GM18519 (cell line): ENCODE measurements at regions not wholly inside any gene's neighbourhood (a gene's known extent, or its start where the extent isn't known, plus 50 kb on each side); places are given as distances from the start of the nearest gene placed in this dataset.

Experiments
- ATAC-seq: cut with Tn5 transposase; IDR thresholded peaks from one replicate; pipeline ENCODE4 v1.9.1; 2021; ENCODE audit warnings: mild to moderate bottlenecking, moderate library complexity; ENCODE audit not compliant: unreplicated experiment, low FRiP score

DNA sequence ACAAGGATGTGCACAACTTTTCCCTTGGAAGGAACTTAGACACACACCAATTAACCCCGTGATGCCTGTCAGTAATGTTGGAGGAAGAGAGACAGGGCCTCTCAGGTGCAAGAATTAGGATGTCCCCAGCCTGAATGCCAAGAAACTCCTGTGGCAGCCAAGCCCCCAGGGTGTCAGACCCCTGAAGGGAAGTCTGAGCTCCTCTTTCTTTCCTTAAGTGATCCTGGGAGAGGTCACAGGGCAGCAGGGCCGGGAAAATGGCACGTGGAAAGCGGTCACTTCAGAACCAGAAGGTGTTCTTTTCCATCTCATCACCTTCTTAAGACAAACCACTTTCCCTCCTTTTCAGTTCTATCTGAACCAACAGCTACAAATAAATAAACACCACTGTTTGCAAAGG lies 185.9 kb downstream of the ANAPC1 start:
- no peak for ATAC-seq

DNA sequence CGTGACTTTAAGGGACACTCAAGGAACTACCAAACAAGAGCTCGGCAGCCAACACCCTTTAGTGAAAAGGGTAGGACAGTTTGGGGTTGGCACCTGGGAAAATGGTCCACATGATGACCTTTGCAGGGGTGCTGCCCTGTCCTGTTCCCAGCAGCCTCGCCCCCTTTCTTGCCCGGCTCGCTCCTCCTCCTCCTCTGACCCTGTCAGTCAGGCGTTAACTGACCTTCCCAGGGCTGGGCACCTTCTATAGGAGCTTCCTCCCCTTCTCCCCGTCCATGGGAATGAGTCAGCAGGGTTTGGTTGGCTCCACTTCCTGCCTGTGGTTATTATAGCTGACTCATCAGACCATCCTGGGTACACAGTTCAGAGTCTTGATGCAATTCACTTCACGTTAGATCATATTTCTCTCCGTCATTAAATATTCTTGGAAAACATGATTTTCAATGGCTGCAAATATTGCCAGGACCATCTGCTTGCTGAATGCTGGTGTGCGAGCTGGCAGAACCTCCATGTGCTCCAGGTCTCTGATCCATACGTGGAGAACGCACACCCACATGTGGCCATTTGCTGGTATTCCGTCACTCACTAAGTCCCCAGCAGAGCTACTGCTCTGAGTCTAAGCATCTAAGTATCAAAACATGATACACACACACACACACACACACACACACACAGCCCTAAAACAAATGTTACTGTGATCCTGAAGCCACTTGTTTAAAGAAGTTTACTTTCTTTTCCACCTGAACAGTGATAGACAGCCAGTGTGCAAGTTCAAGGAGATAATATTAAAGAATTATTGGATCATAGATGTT lies 185.0 kb downstream of the ANAPC1 start:
- ATAC-seq: no peak

DNA sequence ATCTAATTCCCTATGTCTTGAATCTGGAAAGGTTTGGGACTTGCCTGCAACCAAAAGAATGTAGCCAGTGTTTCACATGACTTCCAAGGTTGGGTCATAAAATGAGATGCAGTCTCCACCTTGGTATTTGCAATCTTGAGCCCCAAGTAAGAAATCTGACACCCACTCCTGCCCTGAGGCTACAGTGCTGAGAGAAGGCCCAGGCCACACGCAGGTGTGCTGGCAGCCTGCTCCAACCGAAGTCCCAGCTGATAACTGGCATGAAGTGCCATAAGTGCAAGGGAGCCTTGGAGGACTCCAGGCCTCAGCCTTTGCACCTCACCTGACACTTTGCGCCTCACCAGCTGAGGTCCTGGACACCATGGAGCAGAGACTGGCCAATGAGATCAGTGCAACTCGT lies 182.7 kb downstream of the ANAPC1 start:
- no peak for ATAC-seq

DNA sequence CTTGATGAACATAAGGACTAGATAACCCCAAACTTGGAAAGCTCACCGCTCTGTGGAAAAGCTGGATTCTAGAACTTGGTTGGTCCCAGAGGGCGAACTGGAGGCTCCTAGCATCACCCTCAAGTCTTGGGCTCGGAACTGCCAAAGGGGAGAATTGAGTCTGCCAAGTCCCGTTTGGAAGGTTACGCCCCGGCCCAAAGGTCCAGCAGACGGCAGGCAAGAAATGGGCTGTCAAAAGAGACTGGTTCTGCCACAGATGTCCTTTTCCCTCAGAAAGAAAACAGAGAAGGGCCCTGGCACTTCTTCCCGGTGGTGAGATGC lies 182.2 kb downstream of the ANAPC1 start:
- no peak for ATAC-seq

DNA sequence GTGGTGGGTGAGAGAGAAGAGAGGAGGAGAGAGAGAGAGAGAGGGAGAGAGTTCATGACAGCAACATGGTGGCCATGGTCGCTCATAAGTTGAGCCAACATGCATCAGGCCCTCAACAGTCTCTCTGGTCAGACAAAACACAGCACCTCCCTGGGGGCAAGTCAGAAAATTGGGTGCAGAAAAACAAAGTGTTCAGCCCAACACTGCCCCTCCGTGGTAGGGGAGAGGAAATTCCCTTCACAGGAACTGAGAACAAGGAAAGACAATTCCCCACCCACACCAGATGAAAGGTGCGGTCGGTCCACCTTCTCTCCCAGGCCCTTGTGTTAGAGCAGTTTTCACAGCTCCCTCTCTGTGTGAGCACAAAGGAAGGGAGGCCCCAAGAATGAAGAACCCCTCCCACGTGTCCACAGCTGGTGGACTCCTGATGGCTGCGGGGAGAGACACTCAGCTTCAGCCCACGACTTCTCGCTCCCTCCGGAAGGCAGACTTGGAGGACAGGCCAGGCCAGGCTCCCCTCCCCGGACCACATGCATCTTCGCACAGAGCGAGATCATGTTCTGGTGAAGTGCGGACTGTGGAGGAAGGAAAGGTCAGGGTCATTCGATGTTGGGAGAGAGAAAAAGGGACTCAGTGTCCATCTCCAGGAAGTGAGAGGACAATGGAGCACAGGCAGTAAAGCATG lies 181.7 kb downstream of the ANAPC1 start:
- no peak for ATAC-seq

DNA sequence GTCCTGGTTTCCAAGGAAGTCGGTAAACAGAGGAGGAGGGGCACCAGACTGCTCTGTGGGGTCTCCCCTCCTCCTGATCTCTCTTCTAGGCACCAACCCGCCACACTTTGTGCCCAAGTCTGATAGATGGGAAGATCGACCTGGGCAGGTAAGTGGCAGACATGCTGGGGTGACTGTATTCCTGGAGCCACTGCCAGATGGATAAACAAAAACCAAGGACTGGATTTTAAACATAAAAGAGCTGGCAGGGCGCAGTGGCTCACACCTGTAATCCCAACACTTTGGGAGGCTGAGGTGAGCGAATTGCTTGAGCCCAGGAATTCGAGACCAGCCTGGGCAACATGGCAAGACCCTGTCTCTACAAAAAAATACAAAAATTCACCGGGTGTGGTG lies 181.2 kb downstream of the ANAPC1 start:
- no peak for ATAC-seq

DNA sequence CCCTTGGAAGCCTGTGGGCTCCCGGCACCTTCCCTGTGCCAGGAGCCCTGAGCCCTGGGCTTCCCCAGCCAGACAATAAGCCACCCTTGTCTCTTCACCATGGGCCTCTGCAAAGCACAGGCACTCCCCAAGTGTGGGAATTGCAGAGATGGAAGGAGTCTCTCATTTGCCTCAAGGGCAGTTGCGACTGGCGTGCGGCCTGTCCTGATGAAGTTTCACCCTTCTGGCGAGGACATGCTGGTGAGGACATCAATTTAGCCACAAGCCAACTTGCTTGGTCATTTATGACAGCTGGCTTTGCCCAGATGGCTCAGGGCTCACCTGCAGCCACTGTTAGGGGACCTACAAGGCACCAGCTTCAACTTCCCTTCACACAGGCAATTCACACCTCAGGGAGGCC lies 180.2 kb downstream of the ANAPC1 start:
- no peak for ATAC-seq

DNA sequence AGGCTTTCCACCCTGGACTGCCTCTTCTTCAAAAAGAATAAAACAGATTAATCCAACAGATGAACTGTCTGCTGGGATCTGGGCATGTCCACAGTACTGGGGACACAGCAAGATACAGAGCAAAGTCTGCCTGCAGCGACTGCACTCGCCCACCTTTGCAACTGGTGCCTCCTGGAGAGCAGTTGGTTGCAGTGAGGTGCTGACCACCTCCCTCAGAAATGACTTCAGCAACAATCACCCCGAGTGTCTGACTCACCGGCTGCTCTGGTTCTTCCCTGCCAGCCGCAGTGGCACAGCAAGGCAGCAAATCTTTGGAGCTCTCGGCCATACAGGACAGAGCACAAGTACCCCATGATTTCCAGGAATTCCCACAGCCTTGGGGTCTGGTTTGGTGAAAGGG lies 179.7 kb downstream of the ANAPC1 start:
- ATAC-seq: no peak

DNA sequence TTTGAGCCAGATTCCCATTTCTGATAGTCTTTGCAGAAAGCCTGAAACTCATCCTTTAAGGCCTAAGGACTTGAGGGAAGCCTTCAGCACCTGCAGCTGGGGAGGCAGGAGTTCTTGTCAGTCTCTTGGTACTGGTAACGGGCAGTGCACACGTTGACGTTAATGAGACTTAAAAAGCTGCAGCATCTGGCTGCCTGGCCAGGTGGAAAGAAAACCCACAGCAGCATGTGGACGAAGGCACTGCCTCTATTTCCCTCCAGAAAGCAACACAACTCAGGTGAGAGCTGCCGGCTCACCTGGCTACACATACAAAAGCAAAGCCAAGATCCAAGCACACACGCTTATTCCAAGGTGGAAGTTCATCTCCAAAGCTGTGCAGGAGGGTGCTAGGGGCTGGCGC lies 178.8 kb downstream of the ANAPC1 start:
- ATAC-seq: no peak

DNA sequence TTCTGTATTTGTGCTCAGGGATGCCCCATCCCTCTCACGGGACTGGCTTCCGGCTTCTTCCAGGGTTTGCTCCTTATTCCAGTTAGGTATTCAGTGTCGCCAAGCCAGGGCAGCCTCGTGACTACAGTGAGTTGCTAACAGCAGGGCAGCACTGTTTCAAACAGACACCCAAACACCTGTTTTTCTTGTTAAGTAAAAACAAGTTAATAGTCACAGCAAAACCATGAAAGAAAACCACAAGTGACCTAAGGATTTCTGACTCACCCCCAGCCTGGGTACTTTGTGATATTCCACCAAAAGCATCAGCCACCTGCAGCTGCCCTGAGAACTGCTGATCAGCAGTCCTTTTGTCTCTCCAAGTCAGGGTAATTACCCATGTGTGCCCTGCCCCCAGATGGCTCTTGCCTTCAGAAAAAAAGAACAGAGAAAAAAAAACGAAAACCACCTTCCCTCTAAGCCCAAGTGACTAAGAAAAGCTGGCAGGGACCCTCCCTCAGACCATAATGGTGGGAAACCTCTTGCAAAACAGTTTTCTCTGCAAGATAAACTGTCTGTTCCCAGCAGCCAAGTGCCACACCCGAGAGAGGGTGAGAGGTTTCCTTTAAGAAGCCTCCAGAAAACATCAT lies 178.2 kb downstream of the ANAPC1 start:
- peak; percentile 67 for ATAC-seq

DNA sequence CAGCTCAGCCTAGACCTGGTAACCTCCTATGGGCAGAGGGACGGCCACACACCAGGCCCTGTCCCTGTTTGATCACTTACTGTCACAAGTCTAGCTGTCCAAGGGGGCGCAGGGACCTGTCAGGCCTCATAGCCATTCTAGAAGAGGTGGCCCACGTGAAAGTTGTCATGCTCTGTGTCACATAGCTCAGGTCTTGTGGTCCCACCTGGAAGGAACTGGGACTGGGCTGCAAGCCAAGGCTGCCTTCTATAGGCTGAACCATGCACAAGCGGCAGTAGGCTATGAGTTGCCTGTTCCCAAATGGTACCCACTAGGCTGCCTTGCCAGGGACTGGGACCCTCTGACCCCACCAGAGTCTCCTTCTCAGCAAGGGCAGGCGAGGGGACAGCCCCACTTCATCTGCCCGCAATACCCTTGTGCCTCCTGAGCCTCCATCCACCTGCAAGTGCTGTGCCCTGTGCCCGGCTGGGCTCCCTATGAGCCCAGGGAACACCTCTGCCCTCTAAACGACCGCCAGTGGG lies 177.5 kb downstream of the ANAPC1 start:
- no peak for ATAC-seq

DNA sequence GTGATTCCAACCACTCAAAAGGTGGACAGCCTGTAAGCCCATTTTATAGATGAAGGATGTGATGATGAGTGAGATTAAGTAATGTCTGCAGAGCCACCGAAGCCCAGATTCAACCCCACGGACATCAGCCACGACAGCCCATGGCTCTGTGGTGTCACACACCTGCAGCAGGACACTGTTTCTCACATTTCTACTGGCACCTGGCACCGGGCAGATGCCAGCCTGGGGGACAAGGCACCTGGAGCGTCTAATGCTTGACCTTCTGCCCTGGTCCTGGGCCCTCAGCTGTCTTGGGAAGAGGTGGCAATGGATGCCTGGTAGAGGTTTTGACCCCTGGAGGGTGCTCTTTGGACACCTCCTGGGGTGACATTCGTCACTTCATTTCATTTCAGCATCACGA lies 176.3 kb downstream of the ANAPC1 start:
- no peak for ATAC-seq

DNA sequence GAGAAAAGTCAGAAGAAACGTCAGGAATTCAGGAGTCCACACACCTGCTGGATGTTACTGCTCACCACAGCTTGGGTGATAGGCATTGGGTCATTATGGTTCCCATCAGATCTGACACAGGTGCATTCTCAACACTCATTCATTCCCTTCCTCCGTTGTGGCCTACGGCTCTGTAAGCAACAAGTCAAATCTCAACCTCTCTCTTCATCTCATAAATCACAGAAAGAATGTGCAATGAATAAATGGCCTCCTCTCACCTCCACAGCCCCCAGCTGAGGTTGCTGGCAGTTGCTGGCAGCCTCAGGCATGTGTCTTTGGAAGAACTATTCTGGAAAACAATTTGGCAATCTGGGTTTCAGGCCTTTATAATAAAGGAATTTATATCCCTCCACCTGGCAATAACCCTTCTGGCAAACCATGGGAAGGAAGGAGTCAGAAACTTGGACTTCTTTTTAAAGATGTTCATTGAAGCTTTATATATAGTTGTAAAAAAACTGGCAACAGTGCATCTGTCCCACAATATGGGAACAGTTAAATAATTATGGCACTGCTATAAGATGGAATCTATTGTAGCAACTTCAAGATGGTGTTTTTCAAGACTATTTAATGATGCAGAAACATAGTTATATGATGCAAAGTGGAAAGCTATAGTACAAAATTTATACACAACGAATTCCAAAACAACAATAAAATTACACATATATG lies 175.4 kb downstream of the ANAPC1 start:
- ATAC-seq: no peak

DNA sequence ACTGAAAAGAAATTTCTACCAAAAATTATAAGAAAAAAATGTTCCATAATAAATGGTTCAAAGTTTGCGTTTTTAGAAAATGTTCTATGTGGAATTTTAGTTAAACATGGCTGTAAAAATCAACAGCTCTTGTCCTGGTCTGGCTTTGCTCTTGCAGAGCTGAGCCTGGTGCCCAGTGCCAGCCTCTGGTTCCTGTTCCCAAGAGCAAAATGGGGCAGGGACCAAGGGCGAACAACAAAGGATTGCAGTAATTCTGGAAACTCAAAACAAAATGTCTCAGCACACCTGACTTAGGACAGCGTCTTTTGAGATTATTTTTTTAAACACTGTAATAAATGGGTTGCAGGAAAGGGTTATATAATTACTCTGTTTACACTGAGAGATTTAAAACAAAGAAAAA lies 174.7 kb downstream of the ANAPC1 start:
- ATAC-seq: no peak

DNA sequence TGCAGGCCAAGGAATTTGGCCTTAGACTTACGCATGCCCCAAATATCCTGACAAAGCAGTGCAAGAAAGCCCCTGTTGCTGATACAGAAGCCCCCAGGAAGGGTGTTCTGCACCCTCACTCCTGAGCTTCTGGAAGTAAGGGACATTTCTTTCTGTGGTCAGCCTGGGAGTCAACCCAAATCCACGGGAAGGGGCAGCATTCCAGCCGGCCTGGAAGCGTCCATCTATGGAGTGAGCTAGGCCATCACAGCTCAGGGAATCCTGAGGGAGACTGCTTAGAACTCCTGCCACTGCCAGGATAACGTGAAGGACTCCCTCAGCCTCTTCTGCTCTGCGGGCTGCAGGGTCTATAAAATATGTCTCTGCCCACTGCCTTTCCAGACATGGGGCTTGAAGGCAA lies 173.9 kb downstream of the ANAPC1 start:
- ATAC-seq: no peak

DNA sequence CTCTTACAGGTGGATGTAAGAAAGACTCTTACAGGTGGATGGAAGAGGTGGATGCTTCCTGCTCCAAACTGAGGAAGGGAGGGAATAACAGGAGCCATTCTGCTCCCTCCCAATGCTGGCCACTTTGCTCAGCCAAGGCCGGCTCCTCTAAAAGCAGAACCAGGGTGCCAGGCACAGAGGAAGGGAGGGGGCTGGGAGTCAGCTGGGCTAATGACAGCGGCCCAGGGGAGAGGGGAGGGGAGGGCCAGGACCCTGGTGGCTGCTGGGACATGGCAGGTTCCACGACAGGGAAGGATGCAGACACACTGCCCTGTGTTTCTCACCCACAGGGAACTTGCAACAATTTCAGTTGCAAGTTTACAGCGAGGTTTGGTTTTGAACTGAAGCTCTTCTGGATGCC lies 173.4 kb downstream of the ANAPC1 start:
- ATAC-seq: no peak

DNA sequence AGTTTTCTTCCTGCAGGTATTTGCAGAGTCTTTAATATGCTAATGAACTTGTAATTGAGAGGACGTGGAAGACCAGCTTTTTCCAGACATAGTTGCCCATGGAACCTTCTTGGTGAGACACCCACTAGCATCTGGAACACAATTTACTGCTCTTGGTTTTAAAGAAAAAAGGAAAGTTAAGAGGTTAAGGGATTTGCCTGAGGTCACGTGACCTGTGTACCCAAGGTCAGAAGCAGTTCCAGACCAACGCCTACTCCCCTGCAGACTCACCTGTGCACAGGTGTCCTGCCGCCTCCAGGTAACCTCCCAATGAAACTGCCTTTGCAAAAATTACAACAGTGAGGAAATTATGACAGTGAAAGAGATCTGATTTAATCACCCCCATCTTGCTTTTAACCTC lies 172.7 kb downstream of the ANAPC1 start:
- no peak for ATAC-seq

DNA sequence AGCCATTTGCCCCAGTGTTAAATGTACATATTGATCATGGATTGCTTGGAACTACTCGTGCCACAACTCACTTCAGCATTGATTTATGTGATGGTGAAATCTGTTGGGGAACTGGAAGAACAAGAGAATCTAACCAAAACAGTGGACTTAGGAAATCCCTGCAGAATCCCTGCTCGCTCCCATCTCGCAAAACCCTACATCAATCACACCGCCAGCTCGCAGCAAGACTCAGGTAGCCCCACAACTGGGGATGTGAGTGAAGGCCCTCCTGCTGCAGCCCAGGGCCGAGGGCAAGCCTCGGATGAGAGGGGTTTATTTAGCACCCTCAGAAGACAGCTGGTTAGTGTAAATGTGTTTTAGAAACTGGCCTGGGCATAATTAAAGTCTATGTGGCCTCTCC lies 171.6 kb downstream of the ANAPC1 start:
- no peak for ATAC-seq

DNA sequence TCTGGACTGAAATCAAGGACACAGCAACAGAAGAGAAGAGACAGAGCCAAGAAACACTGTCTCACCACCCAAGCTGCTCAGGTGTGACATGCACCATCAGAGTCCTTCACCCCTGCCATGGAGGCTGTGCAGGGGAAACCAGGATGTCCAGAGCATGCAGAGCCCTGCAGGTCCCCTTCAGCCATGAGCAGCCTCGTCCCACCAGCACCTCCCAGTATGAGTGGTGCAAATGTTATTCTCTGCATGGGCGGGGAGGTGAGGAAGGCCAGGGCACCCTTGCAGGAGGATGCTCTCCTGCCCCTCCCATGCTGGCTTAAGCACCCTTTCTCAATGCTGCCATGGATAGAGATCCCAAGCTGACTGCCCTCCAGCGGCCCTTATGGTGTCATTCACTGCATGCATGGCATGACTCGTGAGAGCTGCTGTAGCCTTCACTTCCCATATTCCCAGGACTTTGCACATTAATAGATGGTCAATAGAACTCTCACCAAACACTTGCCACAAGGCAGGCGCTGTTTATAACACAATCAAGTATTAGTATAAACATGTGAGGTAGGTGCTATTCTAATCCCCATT lies 171.0 kb downstream of the ANAPC1 start:
- ATAC-seq: no peak

DNA sequence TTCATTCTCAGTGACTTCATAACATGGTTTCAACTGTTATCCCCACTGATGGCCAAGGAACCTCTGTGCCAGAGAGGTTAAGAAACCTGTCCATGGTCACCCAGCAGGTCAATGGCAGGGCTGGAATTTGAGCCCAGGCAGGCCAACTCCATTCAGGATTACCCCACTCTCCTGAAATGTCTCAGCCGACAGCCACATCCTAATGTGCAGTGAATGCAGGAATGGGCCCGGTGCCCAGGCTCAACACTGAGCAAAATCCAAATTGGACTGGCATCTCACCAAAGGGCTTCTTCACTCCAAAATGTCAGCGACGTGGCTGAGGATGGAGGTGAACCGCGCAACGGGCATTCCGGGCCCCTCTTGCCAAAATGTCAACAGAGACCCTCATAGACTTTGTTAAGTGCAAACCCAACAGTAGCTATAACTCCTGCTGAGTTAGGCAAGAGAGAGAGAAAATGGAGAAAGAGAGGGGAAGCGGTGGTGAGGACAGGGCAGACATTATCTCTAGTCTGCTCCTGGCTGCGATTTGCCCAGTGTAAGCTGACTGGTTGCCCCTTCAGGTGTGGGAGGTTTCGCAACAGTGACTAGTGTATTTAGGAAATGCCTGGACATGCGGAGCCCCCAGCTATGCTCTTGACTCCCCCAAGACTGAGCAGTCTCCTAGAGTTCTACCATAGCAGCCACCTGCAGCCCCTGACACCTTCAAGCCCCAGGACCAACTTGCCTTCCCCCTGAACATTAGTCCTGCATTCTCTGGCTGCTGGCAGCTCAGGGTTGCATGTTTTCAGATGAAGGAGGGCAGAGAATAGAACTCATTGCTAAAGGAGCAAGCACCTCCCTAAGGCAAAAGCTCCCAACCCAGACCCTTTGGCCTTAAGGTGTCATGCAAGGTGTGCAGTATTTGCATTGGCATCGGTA lies 167.7 kb downstream of the ANAPC1 start:
- no peak for ATAC-seq
